Fibroblast of mammary gland (primary cell): ENCODE measurements at regions not wholly inside any gene's neighbourhood (a gene's known extent, or its start where the extent isn't known, plus 50 kb on each side); places are given as distances from the start of the nearest gene placed in this dataset.

Experiments used
- DNase-seq: peaks from one replicate; pipeline ENCODE4 v3.0.0-alpha.2; 2010; ENCODE audit warnings: low read depth
- H3K4me3 ChIP-seq: 2 replicates; pipeline ENCODE4 v1.5.1; 2011; ENCODE audit warnings: low read depth, mild to moderate bottlenecking, low read length, moderate library complexity; ENCODE audit not compliant: control insufficient read depth
- CTCF ChIP-seq: conservative IDR thresholded peaks from 2 replicates; pipeline ENCODE4 v1.5.1; 2011; ENCODE audit warnings: low read depth, low read length, inconsistent platforms; ENCODE audit not compliant: control insufficient read depth, insufficient read depth

GRCh38 chr3:77976079-77976478, 936.2 kb downstream of the ROBO2 start:
- DNase-seq: no peak
- TF ChIP-seq CTCF: no peak
- H3K4me3 ChIP-seq: no peak overlapping the region

GRCh38 chr3:78003090-78003489, 963.2 kb downstream of the ROBO2 start:
- no peak for DNase-seq
- H3K4me3 ChIP-seq: no peak overlapping the region
- TF ChIP-seq CTCF: no peak

- no peak for TF ChIP-seq CTCF
- no peak overlapping the region for H3K4me3 ChIP-seq
- DNase-seq: no peak
Observed at GRCh38 chr3:78004571-78004970, 964.7 kb downstream of the ROBO2 start.

- DNase-seq: no peak
- TF ChIP-seq CTCF: no peak
- no peak overlapping the region for H3K4me3 ChIP-seq
Observed at GRCh38 chr3:78013653-78014052, 973.8 kb downstream of the ROBO2 start.

GRCh38 chr3:78015856-78016255, 976.0 kb downstream of the ROBO2 start:
- DNase-seq: no peak

GRCh38 chr3:78021710-78022109, 981.8 kb downstream of the ROBO2 start:
- H3K4me3 ChIP-seq: no peak overlapping the region

More at GRCh38 chr3:78015856-78016255, 976.0 kb downstream of the ROBO2 start:
- H3K4me3 ChIP-seq: no peak overlapping the region
- no peak for TF ChIP-seq CTCF

More at GRCh38 chr3:78021710-78022109, 981.8 kb downstream of the ROBO2 start:
- DNase-seq: no peak
- TF ChIP-seq CTCF: no peak
